NCI-H748 treated with DMSO at 0.1 percent for 48 hours (cell line): ENCODE measurements at regions not wholly inside any gene's neighbourhood (a gene's known extent, or its start where the extent isn't known, plus 50 kb on each side); places are given as distances from the start of the nearest gene placed in this dataset.
"Not testable (repeated sequence)": the region's sequence is repeated elsewhere in the genome, so short reads cannot be mapped to it uniquely, and the experiment has no call there.

Experiments used
- DNase-seq: peaks from one replicate; lab custom pipeline; 2025; lab: John Stamatoyannopoulos, UW

GRCh38 chr5:29451004-29451403 lies 1742.5 kb upstream of the CDH6 start:
- not testable (repeated sequence) for DNase-seq

- no peak for DNase-seq
Observed at GRCh38 chr5:29414681-29415080, 1778.8 kb upstream of the CDH6 start.

DNA sequence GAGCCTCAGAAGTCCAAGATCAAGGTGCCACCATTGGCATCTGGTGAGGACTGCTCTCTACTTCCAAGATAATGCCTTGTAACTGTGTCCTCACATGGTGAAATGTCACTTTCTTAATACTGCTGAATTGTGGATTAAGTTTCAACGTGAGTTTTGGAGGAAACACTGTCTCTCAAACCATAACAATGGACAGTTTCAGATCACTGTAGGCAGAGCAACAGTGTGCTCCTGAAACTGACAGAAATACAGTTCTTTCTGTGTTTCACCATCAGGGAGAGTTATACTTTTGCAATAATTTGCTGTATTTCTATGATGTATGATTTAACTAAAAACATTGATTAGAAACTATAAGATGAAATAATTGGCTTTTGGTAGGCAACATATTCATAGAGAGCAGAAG lies 1780.5 kb upstream of the CDH6 start:
- no peak for DNase-seq

GRCh38 chr5:29402270-29402669 lies 1791.2 kb upstream of the CDH6 start:
- no peak for DNase-seq

DNA sequence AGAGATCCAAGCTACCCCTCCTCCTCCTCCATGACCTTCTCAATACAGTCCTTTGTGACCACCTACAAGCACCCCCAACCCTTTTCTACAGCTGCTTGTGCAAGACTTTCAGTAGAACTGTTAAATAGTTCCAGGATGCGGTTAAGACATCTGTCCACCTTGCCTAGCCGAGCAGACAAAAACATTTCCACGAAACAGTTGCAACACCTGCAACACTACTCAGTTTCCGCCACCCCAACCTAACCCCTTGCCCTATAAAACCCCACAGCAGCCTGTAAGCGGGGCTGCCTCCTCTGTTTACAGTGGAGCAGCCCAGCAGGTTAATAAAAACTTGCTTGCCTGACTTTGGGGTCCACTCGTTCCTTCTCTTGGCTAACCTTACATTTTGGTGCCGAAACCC lies 1803.5 kb upstream of the CDH6 start:
- no peak for DNase-seq

- no peak for DNase-seq
Observed at GRCh38 chr5:29387384-29387783, 1806.1 kb upstream of the CDH6 start.

- DNase-seq: no peak
Observed at GRCh38 chr5:29382780-29383179, 1810.7 kb upstream of the CDH6 start.

DNA sequence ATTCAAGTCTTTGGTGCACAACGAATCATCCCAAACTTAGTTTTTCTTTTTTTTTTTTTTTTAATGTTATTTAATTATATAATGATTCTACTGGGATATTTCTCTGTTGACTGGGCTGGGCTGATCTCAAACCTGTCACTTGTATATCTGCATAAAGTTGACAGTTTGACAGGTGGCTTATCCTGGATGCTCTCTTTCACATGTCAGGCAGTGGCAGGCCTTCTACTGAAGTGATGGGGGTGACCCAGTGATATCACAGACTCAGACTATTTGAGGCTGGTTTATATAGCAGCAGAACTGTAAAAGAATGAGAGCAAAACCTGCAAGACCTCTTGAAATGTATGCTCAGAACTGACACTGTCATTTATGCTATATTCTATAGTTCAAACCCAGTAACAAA lies 1813.5 kb upstream of the CDH6 start:
- DNase-seq: no peak

DNA sequence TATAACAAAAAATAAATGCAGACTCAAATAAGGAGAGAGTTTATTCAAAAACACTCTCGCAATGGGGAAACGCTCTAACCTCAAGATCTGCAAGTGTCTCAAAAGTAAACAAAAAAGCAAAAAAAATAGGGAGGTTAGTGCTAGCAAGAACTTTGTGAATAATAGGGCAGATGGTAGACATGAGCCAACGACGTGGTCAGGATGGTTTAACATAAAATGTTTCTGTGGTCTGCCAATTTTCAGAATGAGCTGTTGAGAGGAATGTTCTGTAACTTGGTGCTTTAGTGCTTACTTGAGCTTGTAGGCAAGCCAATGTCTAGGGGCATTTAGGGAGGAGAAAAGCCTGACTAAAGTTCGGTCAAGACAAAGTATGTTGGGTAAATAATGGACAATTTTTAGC lies 1813.9 kb upstream of the CDH6 start:
- DNase-seq: no peak

DNA sequence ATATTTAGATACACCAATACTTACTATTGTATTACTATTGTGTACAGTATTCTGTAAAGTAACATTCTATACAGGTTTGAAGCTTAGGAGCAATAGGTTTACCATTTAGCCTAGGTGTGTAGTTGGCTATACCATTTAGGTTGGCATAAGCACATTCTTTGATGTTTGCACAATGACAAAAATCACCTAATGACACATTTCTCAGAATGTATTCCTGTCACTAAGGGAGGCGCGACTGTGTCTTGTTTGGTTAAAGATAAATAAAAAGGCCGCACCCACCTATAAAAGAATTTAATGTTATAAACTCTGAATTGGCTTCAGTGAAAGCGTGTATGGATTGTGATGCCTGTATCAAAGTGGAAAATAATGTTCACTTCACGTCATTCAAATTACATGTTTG lies 1815.4 kb upstream of the CDH6 start:
- DNase-seq: no peak

DNA sequence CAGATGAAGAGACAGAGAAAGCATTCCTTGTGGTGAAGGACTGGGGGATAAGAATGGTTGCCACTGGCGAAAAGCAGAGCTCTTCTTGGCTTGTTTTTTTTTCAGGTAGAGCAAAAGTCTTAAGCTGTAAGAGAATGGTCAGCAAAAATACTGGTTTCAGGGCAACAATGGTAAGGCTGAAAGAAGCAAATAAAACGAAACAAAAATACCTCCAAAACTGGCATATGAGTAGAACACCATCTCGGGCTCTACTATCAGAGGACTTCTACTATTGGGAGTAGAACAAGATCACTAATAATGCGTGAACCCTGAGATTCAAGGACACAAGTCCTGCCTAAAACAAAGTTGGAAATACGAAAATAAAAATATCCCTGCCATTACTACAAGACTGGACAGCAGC lies 1823.2 kb upstream of the CDH6 start:
- DNase-seq: no peak

- DNase-seq: no peak
Observed at GRCh38 chr5:29367176-29367833, 1826.2 kb upstream of the CDH6 start.

- DNase-seq: no peak
Observed at GRCh38 chr5:29351170-29351569, 1842.3 kb upstream of the CDH6 start.

- DNase-seq: no peak
Observed at GRCh38 chr5:29337030-29337429, 1856.5 kb upstream of the CDH6 start.

DNA sequence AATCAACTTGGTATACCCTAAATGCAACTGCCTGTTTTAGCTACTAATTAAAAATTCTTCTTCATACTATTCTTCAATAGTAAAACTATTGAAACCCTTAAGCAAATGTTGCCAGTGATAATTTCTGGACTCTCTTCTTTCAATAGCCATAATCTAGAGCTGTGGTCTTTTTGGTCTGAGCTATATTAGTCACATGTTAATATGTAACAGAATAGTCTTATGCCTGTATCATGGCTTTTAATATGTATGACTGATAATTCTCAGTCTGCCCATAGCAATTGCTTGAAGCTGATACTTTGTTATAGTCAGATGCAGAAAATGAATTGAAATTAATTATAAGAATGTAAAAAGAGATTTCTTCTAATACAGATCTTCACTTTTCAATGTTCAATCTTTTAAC lies 1871.9 kb upstream of the CDH6 start:
- DNase-seq: no peak

DNA sequence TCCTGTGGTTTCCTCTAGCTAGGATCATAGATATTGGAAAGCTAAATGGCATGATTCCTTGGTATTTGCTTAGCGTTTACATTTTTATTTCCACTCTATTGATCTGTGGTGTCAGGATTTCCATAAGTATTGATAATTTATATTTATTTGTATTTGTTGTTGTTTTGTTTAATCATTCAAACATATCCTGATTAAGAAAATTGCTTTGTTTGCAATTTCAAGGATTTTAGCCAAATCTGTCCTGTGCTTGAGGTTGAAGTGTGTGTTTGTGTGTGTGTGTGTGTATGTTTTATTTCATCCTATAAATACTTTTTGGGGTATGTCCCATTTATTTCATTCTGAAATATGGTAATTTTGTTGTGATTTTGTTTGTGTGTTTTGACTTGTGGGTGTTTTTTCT lies 1884.1 kb upstream of the CDH6 start:
- no peak for DNase-seq

GRCh38 chr5:29307478-29307877 lies 1886.0 kb upstream of the CDH6 start:
- DNase-seq: no peak

DNA sequence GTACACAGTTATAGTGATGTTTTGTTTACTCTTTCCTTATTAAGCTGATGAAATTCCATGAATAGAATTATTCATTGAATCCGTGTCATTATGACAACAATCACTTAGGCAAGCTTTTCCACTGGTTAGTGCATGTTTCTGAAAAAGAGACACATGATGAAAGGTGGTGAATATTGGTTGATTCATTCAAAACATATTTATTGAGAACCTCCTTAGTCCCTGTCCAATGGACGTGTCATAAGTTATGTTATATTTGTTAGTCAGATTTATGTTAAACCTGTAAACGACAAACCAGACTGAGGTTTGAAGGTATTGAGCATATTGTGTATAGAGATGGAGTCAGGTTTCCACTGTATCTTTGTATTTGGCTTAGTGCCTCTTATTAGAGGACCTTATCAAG lies 1888.9 kb upstream of the CDH6 start:
- DNase-seq: no peak

- no peak for DNase-seq
Observed at GRCh38 chr5:29296548-29296947, 1896.9 kb upstream of the CDH6 start.

DNA sequence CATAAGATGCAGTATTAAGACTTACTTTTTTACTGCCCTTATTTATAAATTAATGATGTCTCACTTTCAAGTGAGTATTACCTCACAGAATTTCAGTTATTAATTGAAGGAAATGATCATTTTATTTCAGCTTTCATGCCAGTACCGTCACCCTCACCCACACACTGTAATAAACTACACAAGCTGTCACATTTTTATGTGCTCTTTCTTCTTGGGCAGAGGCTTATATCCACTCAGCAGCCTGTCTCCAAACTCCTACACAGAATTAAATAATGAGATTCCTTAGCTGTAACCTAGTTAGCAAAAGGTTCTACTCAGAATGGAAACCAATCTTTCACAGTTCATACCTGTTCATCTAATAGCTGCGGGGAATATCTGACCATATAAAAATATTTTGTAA lies 1915.8 kb upstream of the CDH6 start:
- no peak for DNase-seq

- no peak for DNase-seq
Observed at GRCh38 chr5:29276371-29276770, 1917.1 kb upstream of the CDH6 start.

- DNase-seq: no peak
Observed at GRCh38 chr5:29263915-29264351, 1929.6 kb upstream of the CDH6 start.

DNA sequence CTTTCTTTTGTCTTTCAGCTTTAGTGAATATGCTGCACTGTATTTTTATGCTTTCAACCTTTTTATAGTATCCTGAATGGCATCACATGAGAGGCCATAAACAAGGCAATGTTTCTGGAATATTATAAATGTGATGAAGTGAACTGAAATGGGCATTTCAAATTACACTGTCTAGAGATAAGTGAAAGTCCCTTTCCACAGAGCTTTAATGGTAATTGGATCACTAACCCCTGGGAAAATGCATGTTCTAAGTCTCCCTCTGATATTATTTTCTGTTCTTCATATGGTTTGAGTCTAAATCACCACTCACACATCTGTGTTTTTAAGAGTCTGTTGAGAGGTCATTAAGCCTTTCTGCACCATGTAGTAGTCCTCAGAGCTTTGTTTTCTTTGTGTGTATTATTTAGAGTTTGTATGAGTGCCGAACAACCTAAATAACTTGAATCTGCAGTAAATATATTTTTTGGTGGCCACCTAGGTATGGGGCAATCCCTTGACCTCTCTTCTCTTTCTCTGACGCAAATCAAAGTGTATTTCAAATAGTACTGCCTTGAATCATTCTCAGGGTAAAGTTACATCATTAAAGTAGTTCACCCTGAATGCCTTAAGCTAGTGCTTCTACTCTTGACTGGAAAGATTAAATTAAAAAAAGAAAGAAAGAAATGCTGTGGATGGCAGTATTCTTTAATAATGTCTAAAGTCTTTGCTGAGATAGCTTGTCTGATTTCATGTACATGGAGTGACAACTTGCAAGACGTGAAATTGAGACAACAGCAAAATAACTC lies 1931.0 kb upstream of the CDH6 start:
- DNase-seq: no peak

DNA sequence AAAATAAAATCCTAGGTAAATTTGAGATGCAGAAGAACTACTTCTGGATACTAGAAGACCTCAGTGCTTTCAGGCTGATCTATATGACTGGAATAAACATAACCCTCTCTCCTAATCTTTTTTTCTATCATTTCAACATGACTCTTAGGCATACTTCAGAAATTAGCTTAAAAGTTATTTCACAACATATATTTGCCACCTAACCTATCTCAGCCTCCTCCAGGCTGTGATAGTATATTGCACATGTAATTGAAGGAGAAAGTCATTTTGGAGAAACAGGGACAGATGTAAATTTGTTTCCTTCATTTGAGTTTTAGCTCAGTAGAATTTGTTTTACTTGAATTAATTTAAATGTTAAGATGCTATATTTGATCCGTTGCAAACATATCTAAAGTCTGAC lies 1932.3 kb upstream of the CDH6 start:
- DNase-seq: no peak
